SH-SY5Y (cell line): ENCODE measurements at regions not wholly inside any gene's neighbourhood (a gene's known extent, or its start where the extent isn't known, plus 50 kb on each side); places are given as distances from the start of the nearest gene placed in this dataset.

Experiments used
- GATA2 ChIP-seq: IDR thresholded peaks from 2 replicates; pipeline ENCODE4 v1.6.1; 2011; ENCODE audit warnings: mild to moderate bottlenecking, low read depth, low read length
- GATA3 ChIP-seq: IDR thresholded peaks from 2 replicates; pipeline ENCODE4 v1.6.1; 2011; ENCODE audit warnings: low read depth, mild to moderate bottlenecking, low read length, moderate library complexity

- TF ChIP-seq GATA3, result no peak
- no peak for TF ChIP-seq GATA2
Observed at GRCh38 chr10:34024282-34024681, 689.8 kb upstream of the NRP1 start.

- no peak for TF ChIP-seq GATA2
- TF ChIP-seq GATA3, result no peak
Observed at GRCh38 chr10:34022195-34022594, 687.7 kb upstream of the NRP1 start.

GRCh38 chr10:34018784-34019183 is 684.3 kb upstream of the NRP1 start:
- TF ChIP-seq GATA2, result no peak
- no peak for TF ChIP-seq GATA3

- TF ChIP-seq GATA3 (no peak), GATA2 (no peak)
Observed at GRCh38 chr10:34018129-34018528, 683.7 kb upstream of the NRP1 start.

GRCh38 chr10:34017281-34017680 is 682.8 kb upstream of the NRP1 start:
- TF ChIP-seq GATA3, result no peak
- no peak for TF ChIP-seq GATA2

DNA sequence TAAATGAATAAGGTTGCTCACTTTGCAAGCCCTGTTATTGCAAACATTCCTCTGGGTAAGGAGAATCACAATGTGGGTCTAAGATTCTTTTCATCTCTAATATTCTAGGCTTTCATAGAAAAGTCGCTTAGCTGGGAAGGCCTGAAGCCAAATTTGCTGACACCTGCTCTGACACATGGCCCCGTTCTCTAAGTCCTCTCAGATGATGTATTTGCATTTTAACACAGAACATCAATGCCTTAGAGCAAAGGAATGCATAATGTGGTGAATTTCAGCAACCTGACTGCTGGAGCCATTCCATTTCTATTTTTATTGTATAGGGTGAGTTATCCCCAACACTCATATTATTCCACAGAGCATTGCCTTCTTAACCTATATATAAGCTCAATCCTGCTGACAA is 682.1 kb upstream of the NRP1 start:
- TF ChIP-seq GATA3 (no peak), GATA2 (no peak)

DNA sequence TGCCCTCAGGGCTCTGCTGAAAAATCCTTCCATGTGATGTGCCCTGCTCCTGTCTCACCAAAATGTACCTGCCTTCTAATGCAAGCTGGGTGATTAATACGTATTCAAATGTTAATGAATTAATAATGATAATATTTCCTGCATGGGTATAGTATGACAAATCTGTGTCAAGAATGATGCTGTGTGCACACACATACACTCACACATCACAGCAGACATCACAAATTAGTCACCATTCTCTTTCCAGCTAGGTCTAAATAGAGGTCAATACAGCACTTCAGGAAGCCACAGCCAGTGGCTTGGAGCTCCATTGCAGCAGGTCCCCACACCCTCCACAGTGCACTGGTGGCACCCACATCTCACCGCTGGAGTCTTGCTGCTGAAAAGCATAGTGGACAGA is 681.2 kb upstream of the NRP1 start:
- TF ChIP-seq GATA2, result no peak
- TF ChIP-seq GATA3, result no peak

GRCh38 chr10:34013235-34013634 is 678.8 kb upstream of the NRP1 start:
- TF ChIP-seq GATA3, result no peak
- TF ChIP-seq GATA2, result no peak

- TF ChIP-seq GATA2, result no peak
- no peak for TF ChIP-seq GATA3
Observed at GRCh38 chr10:34010891-34011290, 676.4 kb upstream of the NRP1 start.

GRCh38 chr10:34008656-34009055 is 674.2 kb upstream of the NRP1 start:
- TF ChIP-seq GATA2, result no peak
- TF ChIP-seq GATA3, result no peak

GRCh38 chr10:34006471-34006870 is 672.0 kb upstream of the NRP1 start:
- TF ChIP-seq GATA2, result no peak
- TF ChIP-seq GATA3, result no peak

GRCh38 chr10:34003561-34003960 is 669.1 kb upstream of the NRP1 start:
- TF ChIP-seq GATA3, result no peak
- no peak for TF ChIP-seq GATA2

- TF ChIP-seq GATA2 (no peak), GATA3 (no peak)
Observed at GRCh38 chr10:34002896-34003295, 668.4 kb upstream of the NRP1 start.

DNA sequence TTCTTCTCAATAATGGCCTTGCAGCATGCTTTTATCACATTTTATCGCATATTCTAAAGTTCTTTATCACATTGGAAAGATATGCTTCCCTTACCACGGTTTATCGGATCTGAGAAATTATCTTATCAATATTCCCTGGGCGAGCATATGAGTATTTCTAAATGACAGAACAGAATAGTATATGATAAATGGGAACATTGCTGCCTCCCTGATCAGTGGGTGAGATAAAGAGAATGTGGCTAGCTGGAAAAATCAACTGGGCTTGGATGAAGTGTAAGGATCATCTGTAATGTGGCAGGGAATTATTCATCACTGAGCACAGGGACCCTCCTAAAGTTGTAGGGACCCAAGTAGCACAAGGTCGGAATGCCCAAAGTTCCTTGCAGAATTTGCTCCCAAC is 667.4 kb upstream of the NRP1 start:
- peak; percentile 92 for TF ChIP-seq GATA3
- peak; percentile 86 for TF ChIP-seq GATA2

- no peak for TF ChIP-seq GATA3
- TF ChIP-seq GATA2, result peak; percentile 51; the same call in 1 of the 2 replicates
Observed at GRCh38 chr10:34001087-34001580, 666.7 kb upstream of the NRP1 start.

- TF ChIP-seq GATA2 (no peak), GATA3 (no peak)
Observed at GRCh38 chr10:33993917-33994316, 659.5 kb upstream of the NRP1 start.
